ENCODE measurements at regions not wholly inside any gene's neighbourhood (a gene's known extent, or its start where the extent isn't known, plus 50 kb on each side); places are given as distances from the start of the nearest gene placed in this dataset.

DNA sequence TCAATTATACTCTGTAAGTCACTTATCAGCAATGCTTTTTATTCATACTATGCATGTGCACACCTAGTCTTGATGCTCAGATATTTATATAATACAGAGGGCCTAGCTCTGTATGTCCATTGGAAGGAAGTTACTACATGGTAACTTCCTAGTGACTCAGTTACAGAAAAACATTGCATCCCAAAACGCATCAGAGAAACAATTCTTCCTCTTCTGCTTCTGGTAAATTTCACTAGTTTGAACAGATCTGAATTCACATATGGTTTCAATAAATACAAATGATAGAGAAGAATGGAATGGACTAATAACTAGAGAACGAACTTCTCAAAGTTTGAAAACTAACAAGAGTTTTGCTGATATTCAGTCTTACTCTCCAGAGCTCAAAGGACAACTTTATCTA, 811.3 kb upstream of the ADGRL2 start:
- DNase-seq: no peak
- no peaks in the 10 kb centered on the region for H3K27me3 ChIP-seq
- H3K4me3 ChIP-seq: no peak overlapping the region
- H3K36me3 ChIP-seq: no peaks in the 10 kb centered on the region
- no peaks in the 10 kb centered on the region for H3K9me3 ChIP-seq
- no peaks in the 10 kb centered on the region for H3K4me1 ChIP-seq
- TF ChIP-seq, protein P1, sequence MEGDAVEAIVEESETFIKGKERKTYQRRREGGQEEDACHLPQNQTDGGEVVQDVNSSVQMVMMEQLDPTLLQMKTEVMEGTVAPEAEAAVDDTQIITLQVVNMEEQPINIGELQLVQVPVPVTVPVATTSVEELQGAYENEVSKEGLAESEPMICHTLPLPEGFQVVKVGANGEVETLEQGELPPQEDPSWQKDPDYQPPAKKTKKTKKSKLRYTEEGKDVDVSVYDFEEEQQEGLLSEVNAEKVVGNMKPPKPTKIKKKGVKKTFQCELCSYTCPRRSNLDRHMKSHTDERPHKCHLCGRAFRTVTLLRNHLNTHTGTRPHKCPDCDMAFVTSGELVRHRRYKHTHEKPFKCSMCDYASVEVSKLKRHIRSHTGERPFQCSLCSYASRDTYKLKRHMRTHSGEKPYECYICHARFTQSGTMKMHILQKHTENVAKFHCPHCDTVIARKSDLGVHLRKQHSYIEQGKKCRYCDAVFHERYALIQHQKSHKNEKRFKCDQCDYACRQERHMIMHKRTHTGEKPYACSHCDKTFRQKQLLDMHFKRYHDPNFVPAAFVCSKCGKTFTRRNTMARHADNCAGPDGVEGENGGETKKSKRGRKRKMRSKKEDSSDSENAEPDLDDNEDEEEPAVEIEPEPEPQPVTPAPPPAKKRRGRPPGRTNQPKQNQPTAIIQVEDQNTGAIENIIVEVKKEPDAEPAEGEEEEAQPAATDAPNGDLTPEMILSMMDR (IDR thresholded peaks at IDR 0.05): no peak
- intact Hi-C loops (cut with DNase I; ENCODE audit: low total_unique reads): no loop called here
- H3K27ac ChIP-seq: no peak overlapping the region

DNA sequence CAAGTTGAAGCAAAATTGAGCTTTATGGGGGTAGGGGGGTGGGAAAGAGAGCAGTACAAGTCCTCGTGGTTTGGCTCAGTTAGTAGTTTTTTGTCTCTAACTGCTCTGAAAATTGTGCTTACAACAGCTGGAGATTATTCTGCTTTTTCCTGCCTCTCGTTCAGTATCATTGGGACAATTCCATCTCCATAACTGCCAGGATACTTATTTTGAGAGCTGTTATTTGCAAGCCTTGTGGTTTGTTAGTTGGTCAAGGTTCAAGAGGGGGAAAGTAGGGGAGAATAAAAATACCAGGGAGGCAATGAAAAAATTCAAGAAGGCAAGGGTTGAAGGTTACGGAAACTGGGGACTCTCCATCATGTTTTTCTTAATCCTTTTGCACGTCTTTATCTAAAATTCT, 811.8 kb upstream of the ADGRL2 start:
- H3K27ac ChIP-seq: no peak overlapping the region
- H3K36me3 ChIP-seq: no peaks in the 10 kb centered on the region
- H3K4me1 ChIP-seq: no peaks in the 10 kb centered on the region
- DNase-seq: no peak
- H3K27me3 ChIP-seq: no peaks in the 10 kb centered on the region
- TF ChIP-seq, protein P1 (IDR thresholded peaks at IDR 0.05): no peak
- no peak overlapping the region for H3K4me3 ChIP-seq
- intact Hi-C loops (cut with DNase I; ENCODE audit: low total_unique reads): no loop called here
- H3K9me3 ChIP-seq: no peaks in the 10 kb centered on the region

DNA sequence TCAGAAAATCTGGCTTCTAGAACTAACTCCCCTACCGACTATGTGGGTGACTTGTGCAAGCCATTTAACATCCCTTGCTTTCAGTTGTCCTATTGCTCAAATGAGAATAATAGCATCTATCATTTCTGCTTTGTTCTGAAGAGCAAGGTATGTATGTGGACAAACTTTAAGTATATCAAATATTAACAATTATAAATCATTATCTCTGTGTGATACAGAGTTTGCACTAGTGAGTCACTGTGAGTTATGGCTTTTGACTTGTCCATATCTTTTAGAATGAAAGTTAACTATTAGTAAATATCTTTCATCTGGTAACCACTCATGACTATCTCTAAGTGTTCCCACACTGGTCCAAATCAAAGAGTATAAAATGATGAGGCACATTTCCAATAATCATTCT, 812.9 kb upstream of the ADGRL2 start:
- no peaks in the 10 kb centered on the region for H3K9me3 ChIP-seq
- no peaks in the 10 kb centered on the region for H3K27me3 ChIP-seq
- TF ChIP-seq, protein P1 (IDR thresholded peaks at IDR 0.05): no peak
- no peak for DNase-seq
- no peaks in the 10 kb centered on the region for H3K4me1 ChIP-seq
- no peaks in the 10 kb centered on the region for H3K36me3 ChIP-seq
- H3K27ac ChIP-seq: no peak overlapping the region
- H3K4me3 ChIP-seq: no peak overlapping the region
- intact Hi-C loops (cut with DNase I; ENCODE audit: low total_unique reads): no loop called here

DNA sequence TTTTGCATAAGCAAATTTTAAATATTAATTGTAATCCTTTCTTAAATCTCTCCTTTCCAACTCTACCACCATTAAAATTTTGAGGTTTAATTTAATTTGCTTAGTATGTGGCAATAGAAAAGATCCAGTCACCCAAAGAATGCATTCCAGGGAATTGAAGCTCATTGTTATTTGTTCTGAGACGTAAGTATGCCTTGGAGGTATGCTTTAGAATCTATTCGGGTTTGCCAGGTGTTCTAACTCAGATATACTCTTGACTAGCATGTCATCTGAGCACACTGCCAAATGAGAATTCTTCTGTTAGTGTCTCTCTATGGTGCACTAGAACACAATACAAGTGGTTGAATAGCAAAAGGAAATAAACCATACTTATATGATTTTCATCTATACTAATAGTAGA, 813.6 kb upstream of the ADGRL2 start:
- Histone ChIP-seq H3K27me3 (no peaks in the 10 kb centered on the region), H3K4me3 (no peak overlapping the region), H3K4me1 (no peaks in the 10 kb centered on the region), H3K36me3 (no peaks in the 10 kb centered on the region), H3K27ac (no peak overlapping the region), H3K9me3 (no peaks in the 10 kb centered on the region)
- intact Hi-C loops (cut with DNase I; ENCODE audit: low total_unique reads): no loop called here
- TF ChIP-seq, protein P1 (IDR thresholded peaks at IDR 0.05): no peak
- DNase-seq: no peak

DNA sequence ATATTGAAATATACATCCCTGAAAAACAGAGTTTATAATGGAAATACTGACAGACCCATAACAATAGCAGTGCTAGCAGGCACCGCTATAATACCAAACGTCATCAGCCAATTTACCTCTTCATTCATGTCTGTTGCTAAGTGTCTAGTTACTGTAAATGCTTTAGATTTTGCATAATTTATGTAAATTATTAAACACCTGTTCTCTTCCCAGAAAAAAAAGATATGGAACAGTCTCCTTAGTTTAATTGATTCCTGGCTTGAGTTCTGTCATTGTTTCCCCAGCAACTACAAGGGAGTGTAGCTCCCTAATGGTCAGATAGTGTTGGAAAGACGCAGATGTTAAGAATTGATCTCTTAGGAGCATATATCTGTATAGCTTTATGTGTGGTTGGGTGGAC, 817.9 kb upstream of the ADGRL2 start:
- intact Hi-C loops (cut with DNase I; ENCODE audit: low total_unique reads): no loop called here
- no peak overlapping the region for H3K4me3 ChIP-seq
- no peak for DNase-seq
- H3K27me3 ChIP-seq: no peaks in the 10 kb centered on the region
- H3K36me3 ChIP-seq: no peaks in the 10 kb centered on the region
- H3K9me3 ChIP-seq: no peaks in the 10 kb centered on the region
- TF ChIP-seq, protein P1 (IDR thresholded peaks at IDR 0.05): no peak
- H3K4me1 ChIP-seq: no peaks in the 10 kb centered on the region
- no peak overlapping the region for H3K27ac ChIP-seq

DNA sequence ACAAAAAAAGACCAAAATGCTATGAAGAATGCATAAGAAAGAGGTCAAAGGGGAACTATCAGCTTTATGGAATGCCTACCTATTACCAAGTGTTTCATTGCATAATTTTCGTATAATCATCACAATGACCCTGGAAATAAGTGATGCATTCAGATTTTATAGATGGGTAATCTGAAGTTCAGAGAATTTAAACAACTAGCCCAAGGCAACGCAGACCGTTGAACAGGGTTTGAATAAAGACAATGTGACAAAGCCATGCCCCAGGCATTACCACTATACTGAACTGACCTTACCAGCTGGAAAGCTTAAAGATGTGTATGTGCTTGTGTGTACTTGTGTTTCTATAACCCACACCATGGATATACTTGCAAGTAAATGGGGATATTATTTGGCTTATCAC, 827.6 kb upstream of the ADGRL2 start:
- Histone ChIP-seq H3K4me3 (no peak overlapping the region), H3K4me1 (no peaks in the 10 kb centered on the region), H3K9me3 (no peaks in the 10 kb centered on the region), H3K36me3 (no peaks in the 10 kb centered on the region), H3K27me3 (no peaks in the 10 kb centered on the region), H3K27ac (no peak overlapping the region)
- TF ChIP-seq, protein P1 (IDR thresholded peaks at IDR 0.05): no peak
- DNase-seq: no peak
- intact Hi-C loops (cut with DNase I; ENCODE audit: low total_unique reads): no loop called here

All from tibial artery (tissue), 4 donors.